ENCODE measurements at regions not wholly inside any gene's neighbourhood (a gene's known extent, or its start where the extent isn't known, plus 50 kb on each side); places are given as distances from the start of the nearest gene placed in this dataset.
A peak's percentile ranks its signal among the peaks of the same experiment; 100 is the strongest.
"Not testable (repeated sequence)": the region's sequence is repeated elsewhere in the genome, so short reads cannot be mapped to it uniquely, and the experiment has no call there.

DNA sequence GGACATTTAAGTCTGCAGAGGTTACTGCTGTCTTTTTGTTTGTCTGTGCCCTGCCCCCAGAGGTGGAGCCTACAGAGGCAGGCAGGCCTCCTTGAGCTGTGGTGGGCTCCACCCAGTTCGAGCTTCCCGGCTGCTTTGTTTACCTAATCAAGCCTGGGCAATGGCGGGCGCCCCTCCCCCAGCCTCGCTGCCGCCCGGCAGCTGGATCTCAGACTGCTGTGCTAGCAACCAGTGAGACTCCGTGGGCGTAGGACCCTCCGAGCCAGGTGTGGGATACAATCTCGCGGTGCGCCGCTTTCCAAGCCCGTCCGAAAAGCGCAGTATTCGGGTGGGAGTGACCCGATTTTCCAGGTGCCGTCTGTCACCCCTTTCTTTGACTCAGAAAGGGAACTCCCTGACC, 198.4 kb upstream of the FERMT1 start:
- not testable (repeated sequence) for DNase-seq (ENCODE audit: low spot score)

DNA sequence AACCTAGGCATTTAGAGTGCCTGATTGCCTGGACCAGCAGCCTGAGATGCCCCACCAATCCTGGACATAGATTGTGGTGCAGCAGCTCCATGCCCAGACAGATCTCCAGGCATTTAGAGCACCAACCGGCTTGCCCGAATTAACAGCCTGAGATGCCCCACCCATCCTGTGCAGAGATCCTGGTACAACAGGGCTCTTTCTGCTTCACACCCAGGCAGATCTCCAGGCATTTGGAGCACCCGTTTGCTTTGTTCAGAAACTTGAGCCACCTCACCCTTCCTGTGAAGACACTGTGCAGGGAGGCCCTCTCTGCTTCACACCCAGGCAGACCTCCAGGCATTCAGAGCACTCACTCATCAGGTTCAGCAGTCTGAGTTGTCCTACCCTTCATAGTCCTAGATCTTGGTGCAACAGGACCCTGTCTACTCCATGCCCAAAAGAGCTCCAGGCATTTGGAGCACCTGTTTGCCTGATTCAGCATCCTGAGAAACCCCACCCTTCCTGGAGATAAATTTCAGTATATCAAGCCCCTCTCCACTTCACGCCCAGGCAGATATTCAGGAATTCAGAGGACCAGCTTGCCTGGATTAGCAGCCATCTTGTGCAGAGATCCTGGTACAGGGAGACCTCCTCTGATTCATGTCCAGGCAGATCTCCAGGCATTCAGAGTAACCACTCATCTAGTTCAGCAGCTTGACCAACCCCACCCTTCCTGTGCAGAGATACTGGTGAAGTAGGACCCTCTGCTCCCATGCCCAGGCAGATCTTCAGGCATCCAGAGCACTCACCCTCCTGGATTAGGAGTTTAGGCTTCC, 189.2 kb upstream of the FERMT1 start:
- no peak for DNase-seq (ENCODE audit: low spot score)

DNA sequence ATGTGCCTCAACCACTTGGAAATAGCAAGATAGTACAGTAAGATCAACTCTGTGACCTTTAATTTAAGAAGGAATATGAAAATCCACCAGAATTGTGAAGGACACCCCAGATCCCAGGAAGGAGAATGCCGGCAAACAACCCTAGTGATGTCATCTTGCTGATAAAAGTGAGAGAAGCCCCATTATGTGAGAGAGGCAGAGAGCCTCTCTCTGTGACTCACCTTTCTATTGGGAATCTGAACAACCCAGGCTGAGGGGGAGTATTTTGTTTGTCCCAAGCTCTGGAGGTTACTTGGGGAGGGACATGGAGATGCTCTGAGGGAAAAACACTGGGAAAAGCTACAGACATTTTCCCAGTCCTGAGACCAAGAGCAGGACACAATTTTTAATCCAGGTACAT, 188.3 kb upstream of the FERMT1 start:
- DNase-seq (ENCODE audit: low spot score), result no peak

DNA sequence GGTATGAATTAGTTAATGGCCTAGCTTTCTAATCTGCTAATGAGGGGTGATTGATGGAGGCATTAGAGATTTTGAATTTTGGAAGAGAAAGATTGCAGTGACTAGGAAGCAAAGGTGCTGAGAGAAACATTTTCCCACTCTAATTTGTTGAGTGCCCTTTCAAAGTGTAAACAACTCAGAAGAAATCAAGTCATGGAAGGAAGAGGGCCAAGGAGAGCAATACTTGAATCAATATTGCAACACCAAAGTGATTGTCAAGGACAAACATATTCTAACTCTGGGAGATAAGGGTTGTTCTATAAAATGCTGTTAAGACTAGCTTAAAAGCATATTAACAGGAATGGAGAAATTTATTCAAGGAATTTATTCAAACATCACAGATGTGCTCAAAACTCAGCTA, 182.7 kb upstream of the FERMT1 start:
- DNase-seq (ENCODE audit: low spot score), result no peak

DNA sequence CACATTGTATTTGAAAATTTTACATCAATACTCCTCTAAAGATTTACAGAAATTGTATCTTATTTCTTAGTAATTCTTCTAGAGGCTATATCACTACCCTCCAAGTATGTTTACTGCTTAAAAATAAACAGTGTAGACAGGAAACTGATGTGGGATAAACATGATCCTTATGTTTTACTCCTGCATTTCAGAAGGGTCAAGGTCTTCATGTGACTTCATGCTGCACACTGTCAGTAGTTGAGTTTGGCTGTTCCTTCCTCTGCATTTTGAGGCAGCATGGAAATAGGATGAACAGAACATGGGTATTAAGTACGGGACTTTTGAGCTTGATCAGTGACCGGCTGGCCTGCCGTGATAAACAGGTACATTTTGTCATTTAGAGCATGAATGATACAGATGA, 179.2 kb upstream of the FERMT1 start:
- DNase-seq (ENCODE audit: low spot score), result no peak

DNA sequence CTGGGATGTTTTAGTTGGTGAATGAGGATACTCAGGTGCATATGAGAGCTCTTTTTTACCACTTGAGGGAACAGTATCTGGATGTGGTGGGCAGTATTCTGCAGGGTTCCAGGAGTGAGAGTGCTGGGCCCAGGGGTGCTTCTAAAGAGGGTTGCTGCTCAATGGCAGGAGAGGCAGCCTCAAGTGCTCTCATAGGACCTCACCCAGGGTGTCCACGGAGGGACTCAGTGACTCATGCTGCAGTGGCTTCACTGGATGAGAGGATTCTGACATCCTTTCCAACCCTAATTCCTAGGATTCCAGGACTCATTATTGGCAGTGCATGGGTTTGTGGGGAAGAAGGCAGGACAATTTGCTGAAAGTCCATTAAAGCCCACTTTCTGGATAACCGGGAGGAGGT, 176.6 kb upstream of the FERMT1 start:
- no peak for DNase-seq (ENCODE audit: low spot score)

DNA sequence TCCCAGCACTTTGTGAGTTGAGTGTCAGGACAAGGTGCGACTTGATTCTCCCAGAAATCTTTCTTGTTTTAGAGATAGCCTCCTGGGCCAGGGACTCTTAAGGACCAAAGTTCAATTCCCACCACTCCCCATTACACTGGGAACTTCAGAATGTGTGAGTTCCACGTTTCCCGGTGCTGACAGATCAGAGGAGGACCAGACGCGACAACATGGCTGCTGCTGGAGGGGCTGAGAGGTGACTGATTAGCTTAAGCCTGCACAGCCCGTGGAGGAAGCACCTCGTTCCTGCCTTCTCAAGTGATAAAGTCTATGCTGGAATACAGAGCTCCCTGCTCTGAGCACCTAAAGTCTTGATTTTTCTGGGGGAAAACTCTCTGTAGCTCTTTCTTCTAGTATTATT, 175.2 kb upstream of the FERMT1 start:
- no peak for DNase-seq (ENCODE audit: low spot score)

DNA sequence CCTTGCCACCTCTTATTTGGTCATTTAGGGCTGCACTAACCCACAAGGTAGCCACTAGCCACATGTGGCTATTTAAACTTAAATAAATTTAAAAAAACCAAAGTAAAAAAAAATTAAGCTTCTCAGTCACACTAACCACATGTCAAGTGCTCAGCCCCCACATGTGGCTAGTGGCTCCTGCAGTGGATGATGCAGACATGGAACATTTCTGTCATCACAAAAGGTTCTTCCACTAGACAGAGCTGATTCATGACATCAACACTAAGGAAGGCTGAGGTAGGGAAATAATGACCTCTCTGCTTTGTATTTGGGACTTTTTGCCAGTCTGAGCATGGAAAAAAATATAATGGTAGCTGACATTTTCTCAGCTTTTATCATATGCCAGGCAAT, 173.0 kb upstream of the FERMT1 start:
- no peak for DNase-seq (ENCODE audit: low spot score)

DNA sequence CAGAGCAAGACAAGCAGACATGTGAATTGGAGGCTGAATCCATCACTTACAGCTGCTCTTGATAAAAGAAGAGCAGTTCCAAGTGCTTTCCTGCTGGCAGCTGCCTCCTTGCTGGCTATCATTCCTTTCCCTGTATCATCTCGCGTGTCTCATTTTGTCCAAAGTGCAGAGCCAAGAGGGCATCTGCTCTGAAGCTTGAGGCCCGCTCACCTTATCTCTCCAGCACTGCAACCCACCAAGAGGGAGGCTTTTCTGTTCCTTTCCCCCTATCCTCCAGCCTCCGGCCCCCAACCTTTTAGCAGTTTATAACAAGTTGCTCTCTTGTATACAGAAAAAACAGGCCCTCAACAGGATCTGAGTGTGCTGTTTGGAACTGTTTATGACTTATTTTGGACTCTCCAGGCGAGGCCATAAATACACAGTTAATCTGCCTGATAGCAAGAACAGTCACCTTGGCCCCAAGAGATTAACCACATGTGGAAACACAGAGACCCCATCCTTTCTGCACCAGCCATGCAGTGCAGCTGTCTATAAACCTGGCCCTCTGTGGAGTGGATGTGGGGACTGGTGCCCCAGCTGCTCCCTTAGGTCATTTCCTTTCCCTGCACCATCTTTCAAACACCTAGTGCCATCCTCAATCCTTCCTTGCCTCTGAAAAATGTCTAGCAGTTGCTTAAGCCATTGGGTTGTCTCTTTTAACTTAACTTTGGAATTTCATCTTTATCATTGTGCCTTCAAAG, 172.5 kb upstream of the FERMT1 start:
- DNase-seq (ENCODE audit: low spot score), result no peak

DNA sequence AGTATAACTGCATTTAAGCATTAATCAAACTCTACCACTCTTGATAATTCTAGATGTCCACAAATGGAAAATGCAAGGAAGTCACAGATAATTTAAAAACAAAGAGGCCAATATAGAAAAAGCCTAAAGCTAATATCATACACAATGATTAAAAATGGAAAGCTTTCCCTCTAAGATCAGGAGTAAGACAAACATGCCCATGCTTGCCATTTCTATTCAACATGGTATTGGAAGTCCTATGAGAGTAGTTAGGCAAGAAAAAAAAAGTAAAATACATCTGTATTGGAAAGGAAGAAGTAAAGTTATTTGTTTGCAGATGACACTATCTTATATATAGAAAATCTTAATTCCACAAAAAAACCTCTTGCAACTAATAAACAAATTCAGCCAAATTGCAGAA, 164.6 kb upstream of the FERMT1 start:
- DNase-seq (ENCODE audit: low spot score), result no peak

DNA sequence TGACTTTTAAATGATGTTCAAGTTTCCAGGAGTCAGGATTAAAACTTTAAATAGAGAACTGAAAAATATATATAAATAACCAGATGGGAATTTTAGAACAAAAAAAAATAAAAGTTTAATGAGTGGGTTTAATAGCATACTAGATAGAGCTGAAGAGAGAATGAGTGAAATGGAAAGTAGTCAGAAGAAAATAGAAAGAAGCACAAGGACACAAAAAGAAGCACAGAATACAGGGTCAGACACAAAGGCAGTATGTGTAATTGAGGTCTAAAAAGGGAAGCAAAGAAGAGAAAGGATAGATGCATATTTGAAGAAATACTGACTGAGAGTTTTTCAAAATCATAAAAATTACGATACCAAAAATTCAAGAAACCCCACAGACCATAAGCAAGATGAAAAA, 159.8 kb upstream of the FERMT1 start:
- no peak for DNase-seq (ENCODE audit: low spot score)

DNA sequence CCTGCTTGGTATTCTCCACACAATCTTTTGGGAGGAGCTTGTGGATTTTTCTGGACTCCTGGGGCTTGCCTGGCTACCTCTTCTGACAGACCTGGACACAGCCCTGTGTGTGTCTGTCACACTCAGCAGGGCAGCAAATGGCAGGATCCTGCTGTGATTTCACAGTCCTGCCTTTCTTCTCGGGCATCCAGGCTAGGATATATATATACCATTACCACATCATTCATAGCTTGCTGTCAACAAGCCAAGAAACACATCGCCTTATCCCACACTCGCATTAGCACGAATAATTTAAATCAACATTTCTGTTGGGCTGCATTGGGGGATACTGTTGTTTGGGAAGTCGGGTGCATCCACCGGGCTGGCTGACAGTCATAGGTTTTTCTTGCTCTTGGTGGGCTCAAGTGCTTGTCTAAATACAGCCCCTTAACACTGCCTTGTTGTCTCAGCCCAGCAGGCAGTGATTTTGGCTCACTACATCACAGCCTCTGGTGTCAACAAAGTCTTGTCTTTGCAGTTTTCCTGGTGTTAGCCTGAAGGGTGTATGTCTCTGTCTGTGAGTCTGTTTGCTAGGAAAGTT, 154.9 kb upstream of the FERMT1 start:
- DNase-seq (ENCODE audit: low spot score), result no peak

DNA sequence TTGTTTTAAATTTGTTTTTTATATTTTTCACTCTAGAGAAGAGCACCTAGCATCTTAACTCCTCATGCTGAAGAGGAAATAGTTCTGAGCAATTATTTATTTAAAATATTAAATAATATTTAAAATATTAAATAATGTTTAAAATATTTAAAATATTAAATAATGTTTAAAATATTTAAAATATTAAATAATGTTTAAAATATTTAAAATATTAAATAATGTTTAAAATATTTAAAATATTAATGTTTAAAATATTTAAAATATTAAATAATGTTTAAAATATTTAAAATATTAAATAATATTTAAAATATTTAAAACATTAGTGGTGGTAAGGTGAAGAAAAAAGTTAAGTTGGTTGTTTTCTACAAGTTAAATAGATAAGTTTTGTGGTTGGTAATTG, 147.6 kb upstream of the FERMT1 start:
- not testable (repeated sequence) for DNase-seq (ENCODE audit: low spot score)

DNA sequence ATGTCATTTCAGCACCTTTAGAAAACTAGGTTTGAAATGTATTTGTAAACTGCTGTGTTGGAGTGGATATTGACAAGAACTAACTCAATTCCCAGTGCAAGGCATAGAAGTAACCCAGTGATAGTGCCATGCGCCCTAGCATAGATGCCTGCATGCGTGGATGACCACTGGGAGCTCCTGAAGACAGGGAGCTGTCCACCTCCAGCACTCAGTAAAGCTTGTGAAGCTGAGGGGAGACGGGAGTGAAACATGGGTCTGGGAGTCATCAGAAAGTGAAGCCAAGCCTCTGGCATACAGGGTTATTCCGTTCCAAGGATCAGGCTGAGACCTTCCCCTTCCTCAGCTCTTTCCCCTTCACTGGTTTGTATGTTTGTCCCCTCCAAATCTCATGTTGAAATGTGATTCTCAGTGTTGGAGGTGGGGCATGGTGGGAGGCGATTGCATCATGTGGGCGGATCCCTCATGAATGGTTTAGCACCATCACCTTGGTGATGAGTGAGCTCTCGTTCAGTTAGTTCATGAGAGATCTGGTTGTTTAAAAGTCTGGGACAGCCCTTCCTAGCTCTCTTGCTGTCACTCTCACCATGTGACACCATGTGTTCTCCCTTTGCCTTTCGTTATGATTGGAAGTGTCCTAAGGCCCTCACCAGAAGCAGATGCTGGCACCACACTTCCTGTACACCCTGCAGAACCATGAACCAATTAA, 146.5 kb upstream of the FERMT1 start:
- no peak for DNase-seq (ENCODE audit: low spot score)

DNA sequence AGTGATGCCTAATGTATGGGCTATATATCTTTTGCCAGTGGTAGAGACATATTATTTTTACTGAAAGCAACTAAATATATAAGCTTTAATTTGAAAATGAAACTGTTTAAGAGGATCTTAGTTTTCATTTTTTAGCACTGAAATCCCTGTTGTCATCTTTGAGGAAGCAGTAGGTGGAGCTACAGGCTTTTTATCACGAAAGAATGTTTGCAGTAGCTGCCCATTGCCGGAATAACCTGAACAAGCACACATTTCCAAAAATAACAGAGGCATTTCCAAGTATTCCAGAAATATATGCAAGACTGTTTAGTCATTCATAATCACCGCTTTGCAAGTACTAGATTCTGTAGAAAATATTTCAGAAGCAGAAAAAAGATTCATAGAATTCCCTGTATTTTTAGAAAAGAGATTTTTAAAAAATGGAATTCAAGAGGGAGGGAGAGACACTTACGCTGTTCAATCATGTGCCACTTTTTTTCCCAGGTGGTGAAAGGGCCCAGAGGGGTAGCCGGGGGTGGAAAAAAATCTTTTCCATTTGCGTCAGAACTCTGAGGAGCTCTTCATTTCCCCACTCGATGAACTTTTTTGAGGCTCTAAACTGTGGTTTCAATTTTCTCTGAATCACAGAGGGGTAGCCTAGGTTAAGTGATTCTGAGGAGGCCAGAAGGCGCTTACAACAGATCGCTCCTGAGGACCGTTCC, 142.5 kb upstream of the FERMT1 start:
- peak; percentile 51 for DNase-seq (ENCODE audit: low spot score)

DNA sequence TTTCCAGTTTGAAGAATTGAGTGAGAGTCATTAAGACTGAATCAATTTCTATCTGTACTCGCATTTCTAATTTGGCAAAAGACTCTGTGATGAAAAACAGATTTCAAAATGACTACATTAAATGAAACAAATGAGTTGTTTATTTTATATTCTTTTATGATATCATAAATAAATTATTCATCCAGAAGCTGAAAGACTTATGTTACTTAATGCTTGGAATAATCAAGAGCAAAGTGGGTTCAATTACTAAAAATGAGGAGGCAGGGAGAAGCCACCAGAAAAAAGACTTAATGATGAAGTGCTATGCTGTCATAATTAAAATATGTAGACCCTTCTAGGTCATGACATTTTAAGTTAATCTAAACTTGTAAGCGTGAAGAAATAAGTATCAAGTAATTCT, 130.6 kb upstream of the FERMT1 start:
- no peak for DNase-seq (ENCODE audit: low spot score)

DNA sequence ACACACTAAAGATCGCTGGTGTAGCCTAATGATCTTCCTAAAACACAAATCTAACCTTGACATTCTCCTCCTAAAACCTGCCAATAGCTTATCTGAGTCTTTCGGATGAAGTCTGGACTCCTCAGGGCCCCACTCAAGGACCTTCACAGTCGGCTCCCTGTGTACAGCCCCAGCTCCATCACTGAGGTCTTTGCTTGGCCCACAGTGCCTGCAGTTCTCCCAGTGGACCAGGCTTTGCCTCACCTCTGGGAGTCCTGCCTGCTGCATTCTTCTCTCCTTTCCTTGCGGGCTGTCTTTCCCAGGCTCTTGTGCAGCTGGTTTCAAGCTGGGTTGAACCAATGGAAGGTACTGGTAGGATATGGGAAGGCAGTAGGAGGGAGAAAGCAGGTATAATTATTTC, 122.6 kb upstream of the FERMT1 start:
- DNase-seq (ENCODE audit: low spot score), result no peak

DNA sequence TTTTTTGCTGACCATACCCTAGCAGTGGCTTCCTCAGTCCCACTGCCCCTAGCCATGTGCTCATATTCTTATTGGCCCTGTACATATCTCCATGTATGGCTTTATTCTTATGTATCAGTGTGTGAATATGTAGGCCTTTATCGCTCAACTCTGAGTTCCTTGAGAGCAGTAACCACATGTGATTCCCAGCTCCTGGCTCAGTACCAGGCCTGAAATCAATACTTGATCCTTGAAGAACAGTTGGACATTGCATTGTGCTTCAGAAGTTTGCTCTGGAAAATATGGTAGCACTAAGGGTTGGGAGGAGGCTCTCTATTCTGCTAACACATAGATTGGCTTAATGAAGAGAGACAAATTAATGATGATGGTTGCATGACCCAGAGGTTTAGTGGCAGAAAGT, 118.8 kb upstream of the FERMT1 start:
- no peak for DNase-seq (ENCODE audit: low spot score)

DNA sequence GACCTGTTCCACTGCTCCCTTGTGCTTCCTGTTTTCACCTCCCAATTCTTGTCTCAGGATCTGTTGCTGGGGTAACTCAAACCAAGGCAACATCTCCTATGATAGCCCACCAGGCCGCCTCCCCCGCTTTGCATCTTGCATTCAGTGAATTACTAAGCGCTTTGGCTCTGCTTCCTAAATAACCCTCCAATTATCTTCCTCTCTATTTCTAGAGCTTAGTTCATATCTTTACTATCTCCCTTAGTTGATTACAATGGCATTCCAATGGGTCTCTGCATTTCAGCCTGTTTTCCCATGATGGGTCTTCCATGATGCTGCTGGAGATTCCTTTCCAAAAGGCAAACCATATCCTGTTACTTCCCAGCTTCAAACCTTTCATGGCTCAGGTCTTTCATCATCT, 117.2 kb upstream of the FERMT1 start:
- DNase-seq (ENCODE audit: low spot score), result no peak

DNA sequence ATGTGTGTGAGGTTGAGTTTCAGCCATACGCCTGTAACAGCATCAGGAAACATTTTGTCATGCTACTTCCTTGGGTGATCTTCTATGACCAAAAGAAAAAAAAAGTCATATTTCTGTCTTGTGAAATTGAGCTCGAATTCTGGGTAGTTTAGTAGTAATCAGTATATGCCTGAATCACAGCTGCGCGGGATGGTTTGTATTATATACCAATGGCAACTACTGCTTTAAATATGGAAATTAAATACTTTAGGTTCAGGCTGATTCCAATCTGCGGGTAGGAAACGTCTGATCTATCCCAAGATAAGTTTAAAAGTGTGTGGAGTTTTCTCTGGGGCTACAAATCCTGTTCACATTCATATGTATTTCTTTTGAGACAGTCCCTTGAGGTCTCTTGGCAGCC, 115.6 kb upstream of the FERMT1 start:
- DNase-seq (ENCODE audit: low spot score), result no peak

DNA sequence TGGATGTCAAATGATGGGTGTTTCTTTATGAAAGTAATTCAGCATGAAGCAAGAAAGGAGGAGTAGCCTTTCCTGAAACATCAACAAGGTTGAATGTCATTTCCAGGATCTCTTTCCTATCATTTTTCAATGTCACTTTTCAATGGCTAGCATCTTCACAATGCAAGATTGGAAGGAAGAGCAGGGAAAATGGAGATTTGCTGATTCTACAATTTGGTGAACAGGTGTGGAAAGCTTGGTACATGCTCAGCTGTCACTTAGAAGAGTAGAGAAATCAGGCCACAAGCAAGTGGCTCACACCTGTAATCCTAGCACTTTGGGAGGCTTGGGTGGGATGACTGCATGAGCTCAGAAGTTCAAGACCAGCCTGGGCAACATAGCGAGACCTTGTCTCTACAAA, 112.7 kb upstream of the FERMT1 start:
- DNase-seq (ENCODE audit: low spot score), result no peak

DNA sequence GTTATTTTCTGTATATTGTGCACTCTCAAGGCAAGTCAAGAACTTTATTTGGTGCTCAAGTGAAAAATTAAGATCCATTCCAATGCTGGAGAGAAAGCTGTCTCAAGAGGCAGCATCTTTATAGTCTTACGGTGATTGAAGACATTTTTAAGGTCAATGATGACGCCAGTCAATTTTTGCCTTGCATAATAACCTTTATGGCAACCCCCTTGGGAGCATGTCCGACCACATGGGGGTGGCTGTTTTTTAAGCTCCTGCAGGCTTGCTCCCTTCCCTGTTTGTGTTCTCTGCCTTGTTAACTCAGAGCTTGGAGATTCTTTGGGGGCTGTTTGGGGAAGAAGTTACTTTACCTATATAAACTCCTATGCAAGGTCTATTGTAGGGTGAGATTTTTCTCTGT, 109.6 kb upstream of the FERMT1 start:
- no peak for DNase-seq (ENCODE audit: low spot score)
